ENCODE measurements at regions not wholly inside any gene's neighbourhood (a gene's known extent, or its start where the extent isn't known, plus 50 kb on each side); places are given as distances from the start of the nearest gene placed in this dataset.

- POLR2A ChIA-PET: no interaction called here
Measured at GRCh38 chr5:4653475-4653874, 486.7 kb upstream of the ADAMTS16 start.

GRCh38 chr5:4659851-4660250 lies 480.3 kb upstream of the ADAMTS16 start:
- H3K4me3 ChIP-seq (ENCODE audit: low read depth, low read length): no peak overlapping the region
- no peak for DNase-seq (ENCODE audit: low read depth, low spot score)
- TF ChIP-seq CTCF (IDR thresholded peaks at IDR 0.05; ENCODE audit: insufficient read depth, low read length, missing control alignments): no peak
- ChIA-PET CTCF (no interaction called here), POLR2A (no interaction called here)

More at GRCh38 chr5:4653475-4653874, 486.7 kb upstream of the ADAMTS16 start:
- no peak for DNase-seq (ENCODE audit: low read depth, low spot score)
- CTCF ChIA-PET: no interaction called here
- H3K4me3 ChIP-seq (ENCODE audit: low read depth, low read length): no peak overlapping the region
- no peak for TF ChIP-seq CTCF (IDR thresholded peaks at IDR 0.05; ENCODE audit: insufficient read depth, low read length, missing control alignments)

GRCh38 chr5:4661326-4661725 lies 478.8 kb upstream of the ADAMTS16 start:
- no peak for DNase-seq (ENCODE audit: low read depth, low spot score)
- ChIA-PET CTCF (no interaction called here), POLR2A (no interaction called here)
- no peak overlapping the region for H3K4me3 ChIP-seq (ENCODE audit: low read depth, low read length)
- TF ChIP-seq CTCF (IDR thresholded peaks at IDR 0.05; ENCODE audit: insufficient read depth, low read length, missing control alignments): no peak

- H3K4me3 ChIP-seq (ENCODE audit: low read depth, low read length): no peak overlapping the region
- CTCF ChIA-PET: no interaction called here
- POLR2A ChIA-PET: no interaction called here
- TF ChIP-seq CTCF (IDR thresholded peaks at IDR 0.05; ENCODE audit: insufficient read depth, low read length, missing control alignments): no peak
- no peak for DNase-seq (ENCODE audit: low read depth, low spot score)
Measured at GRCh38 chr5:4661836-4662235, 478.3 kb upstream of the ADAMTS16 start.

GRCh38 chr5:4662756-4663155 lies 477.4 kb upstream of the ADAMTS16 start:
- ChIA-PET POLR2A (no interaction called here), CTCF (no interaction called here)
- TF ChIP-seq CTCF (IDR thresholded peaks at IDR 0.05; ENCODE audit: insufficient read depth, low read length, missing control alignments): no peak
- H3K4me3 ChIP-seq (ENCODE audit: low read depth, low read length): no peak overlapping the region
- no peak for DNase-seq (ENCODE audit: low read depth, low spot score)

- ChIA-PET CTCF (no interaction called here), POLR2A (no interaction called here)
- DNase-seq (ENCODE audit: low read depth, low spot score): no peak
- no peak for TF ChIP-seq CTCF (IDR thresholded peaks at IDR 0.05; ENCODE audit: insufficient read depth, low read length, missing control alignments)
- H3K4me3 ChIP-seq (ENCODE audit: low read depth, low read length): no peak overlapping the region
Measured at GRCh38 chr5:4665911-4666310, 474.2 kb upstream of the ADAMTS16 start.
